ENCODE measurements at regions not wholly inside any gene's neighbourhood (a gene's known extent, or its start where the extent isn't known, plus 50 kb on each side); places are given as distances from the start of the nearest gene placed in this dataset.

GRCh38 chr2:150383587-150383986, 103.9 kb downstream of the RND3 start:
- Mint-ChIP-seq H3K9me3 (peaks cover 15% of the 10 kb centered on the region), H3K4me1 (no peaks in the 10 kb centered on the region), H3K4me3 (no peak overlapping the region), H3K36me3 (no peaks in the 10 kb centered on the region), H3K27me3 (no peaks in the 10 kb centered on the region), H3K27ac (no peak overlapping the region)
- no peak for DNase-seq

- Mint-ChIP-seq H3K4me1 (no peaks in the 10 kb centered on the region), H3K27me3 (no peaks in the 10 kb centered on the region), H3K36me3 (no peaks in the 10 kb centered on the region), H3K4me3 (no peak overlapping the region), H3K9me3 (peaks cover 10% of the 10 kb centered on the region), H3K27ac (no peak overlapping the region)
- no peak for DNase-seq
Observed at GRCh38 chr2:150379166-150379565, 108.3 kb downstream of the RND3 start.

- Mint-ChIP-seq H3K27ac (no peak overlapping the region), H3K9me3 (peaks cover 10% of the 10 kb centered on the region), H3K4me1 (no peaks in the 10 kb centered on the region), H3K4me3 (no peak overlapping the region), H3K36me3 (no peaks in the 10 kb centered on the region), H3K27me3 (no peaks in the 10 kb centered on the region)
- DNase-seq = no peak
Observed at GRCh38 chr2:150378686-150379085, 108.8 kb downstream of the RND3 start.

GRCh38 chr2:150376553-150377335, 110.7 kb downstream of the RND3 start:
- no peaks in the 10 kb centered on the region for H3K27me3 Mint-ChIP-seq
- H3K9me3 Mint-ChIP-seq = peaks cover 2% of the 10 kb centered on the region
- no peaks in the 10 kb centered on the region for H3K4me1 Mint-ChIP-seq
- H3K27ac Mint-ChIP-seq = no peak overlapping the region
- H3K36me3 Mint-ChIP-seq = no peaks in the 10 kb centered on the region
- no peak for DNase-seq
- H3K4me3 Mint-ChIP-seq = no peak overlapping the region

GRCh38 chr2:150375333-150375732, 112.1 kb downstream of the RND3 start:
- Mint-ChIP-seq H3K27ac (no peak overlapping the region), H3K4me1 (no peaks in the 10 kb centered on the region), H3K27me3 (no peaks in the 10 kb centered on the region), H3K36me3 (no peaks in the 10 kb centered on the region), H3K9me3 (peaks cover 2% of the 10 kb centered on the region), H3K4me3 (no peak overlapping the region)
- DNase-seq = no peak

GRCh38 chr2:150374492-150374891, 113.0 kb downstream of the RND3 start:
- Mint-ChIP-seq H3K36me3 (no peaks in the 10 kb centered on the region), H3K4me1 (no peaks in the 10 kb centered on the region), H3K9me3 (peaks cover 2% of the 10 kb centered on the region), H3K27ac (no peak overlapping the region), H3K27me3 (no peaks in the 10 kb centered on the region), H3K4me3 (no peak overlapping the region)
- no peak for DNase-seq

- DNase-seq = no peak
- Mint-ChIP-seq H3K27me3 (no peaks in the 10 kb centered on the region), H3K4me3 (no peak overlapping the region), H3K9me3 (no peaks in the 10 kb centered on the region), H3K27ac (no peak overlapping the region), H3K4me1 (no peaks in the 10 kb centered on the region), H3K36me3 (no peaks in the 10 kb centered on the region)
Observed at GRCh38 chr2:150373374-150373773, 114.1 kb downstream of the RND3 start.

- DNase-seq = no peak
- Mint-ChIP-seq H3K27ac (no peak overlapping the region), H3K4me3 (no peak overlapping the region), H3K36me3 (no peaks in the 10 kb centered on the region), H3K27me3 (no peaks in the 10 kb centered on the region), H3K4me1 (no peaks in the 10 kb centered on the region), H3K9me3 (no peaks in the 10 kb centered on the region)
Observed at GRCh38 chr2:150371044-150371818, 116.2 kb downstream of the RND3 start.

- Mint-ChIP-seq H3K36me3 (no peaks in the 10 kb centered on the region), H3K27me3 (no peaks in the 10 kb centered on the region), H3K4me1 (no peaks in the 10 kb centered on the region), H3K9me3 (peaks cover 1% of the 10 kb centered on the region), H3K27ac (no peak overlapping the region), H3K4me3 (no peak overlapping the region)
- no peak for DNase-seq
Observed at GRCh38 chr2:150370561-150370960, 116.9 kb downstream of the RND3 start.

GRCh38 chr2:150369862-150370261, 117.6 kb downstream of the RND3 start:
- H3K4me3 Mint-ChIP-seq = no peak overlapping the region
- H3K27ac Mint-ChIP-seq = no peak overlapping the region
- H3K36me3 Mint-ChIP-seq = no peaks in the 10 kb centered on the region
- DNase-seq = no peak
- H3K4me1 Mint-ChIP-seq = no peaks in the 10 kb centered on the region
- H3K27me3 Mint-ChIP-seq = no peaks in the 10 kb centered on the region
- peaks cover 1% of the 10 kb centered on the region for H3K9me3 Mint-ChIP-seq

GRCh38 chr2:150358468-150358807, 129.0 kb downstream of the RND3 start:
- no peak for DNase-seq

GRCh38 chr2:150357770-150358467, 129.5 kb downstream of the RND3 start:
- Mint-ChIP-seq H3K9me3 (peaks cover 3% of the 10 kb centered on the region), H3K27ac (no peak overlapping the region), H3K4me1 (no peaks in the 10 kb centered on the region), H3K36me3 (no peaks in the 10 kb centered on the region), H3K4me3 (no peak overlapping the region), H3K27me3 (no peaks in the 10 kb centered on the region)
- no peak for DNase-seq

More at GRCh38 chr2:150358468-150358807, 129.0 kb downstream of the RND3 start:
- H3K27me3 Mint-ChIP-seq = no peaks in the 10 kb centered on the region
- H3K36me3 Mint-ChIP-seq = no peaks in the 10 kb centered on the region
- H3K9me3 Mint-ChIP-seq = peaks cover 3% of the 10 kb centered on the region
- H3K4me3 Mint-ChIP-seq = no peak overlapping the region
- no peaks in the 10 kb centered on the region for H3K4me1 Mint-ChIP-seq
- no peak overlapping the region for H3K27ac Mint-ChIP-seq

GRCh38 chr2:150355440-150355839, 132.0 kb downstream of the RND3 start:
- no peak for DNase-seq
- H3K9me3 Mint-ChIP-seq = peaks cover 2% of the 10 kb centered on the region
- no peaks in the 10 kb centered on the region for H3K27me3 Mint-ChIP-seq
- H3K36me3 Mint-ChIP-seq = no peaks in the 10 kb centered on the region
- no peak overlapping the region for H3K4me3 Mint-ChIP-seq
- no peak overlapping the region for H3K27ac Mint-ChIP-seq
- no peaks in the 10 kb centered on the region for H3K4me1 Mint-ChIP-seq

- no peak for DNase-seq
- Mint-ChIP-seq H3K36me3 (no peaks in the 10 kb centered on the region), H3K27ac (no peak overlapping the region), H3K4me1 (no peaks in the 10 kb centered on the region), H3K27me3 (no peaks in the 10 kb centered on the region), H3K9me3 (peaks cover 2% of the 10 kb centered on the region), H3K4me3 (no peak overlapping the region)
Observed at GRCh38 chr2:150353376-150353775, 134.1 kb downstream of the RND3 start.

- Mint-ChIP-seq H3K27me3 (no peaks in the 10 kb centered on the region), H3K9me3 (no peaks in the 10 kb centered on the region), H3K36me3 (no peaks in the 10 kb centered on the region), H3K4me1 (no peaks in the 10 kb centered on the region), H3K27ac (no peak overlapping the region), H3K4me3 (no peak overlapping the region)
- no peak for DNase-seq
Observed at GRCh38 chr2:150351922-150352321, 135.5 kb downstream of the RND3 start.
